Thymus (tissue), 11 donors: ENCODE measurements at regions not wholly inside any gene's neighbourhood (a gene's known extent, or its start where the extent isn't known, plus 50 kb on each side); places are given as distances from the start of the nearest gene placed in this dataset.

Experiments
- DNase-seq, 9 donors: peaks; one replicate each; pipeline ENCODE4 v3.0.0-alpha.2; 2013; ENCODE audit warnings: low spot score in 9 of 9, low read depth in 6 of 9, missing footprints in 1 of 9
- H3K27ac ChIP-seq, 2 donors: one replicate each; pipeline ENCODE4 v1.5.1; 2013; ENCODE audit warnings: control low read depth in 1 of 2, low read depth in 1 of 2, low read length in 1 of 2, mild to moderate bottlenecking in 1 of 2, moderate library complexity in 1 of 2
- H3K27me3 ChIP-seq, 2 donors: one replicate each; pipeline ENCODE4 v1.5.1; 2013; ENCODE audit warnings: low read length in 1 of 2; ENCODE audit not compliant: control insufficient read depth in 2 of 2, insufficient read depth in 1 of 2
- H3K36me3 ChIP-seq, 2 donors: one replicate each; pipeline ENCODE4 v1.5.1; 2013; ENCODE audit warnings: low read length in 1 of 2, mild to moderate bottlenecking in 1 of 2, moderate library complexity in 1 of 2; ENCODE audit not compliant: control insufficient read depth in 2 of 2, insufficient read depth in 2 of 2
- H3K4me1 ChIP-seq, 2 donors: one replicate each; pipeline ENCODE4 v1.5.1; 2013; ENCODE audit warnings: low read length in 2 of 2; ENCODE audit not compliant: control insufficient read depth in 2 of 2, insufficient read depth in 2 of 2
- H3K4me3 ChIP-seq, 2 donors: one replicate each; pipeline ENCODE4 v1.5.1; 2013; ENCODE audit warnings: low read length in 2 of 2, control low read depth in 1 of 2, mild to moderate bottlenecking in 1 of 2
- H3K9me3 ChIP-seq, 2 donors: one replicate each; pipeline ENCODE4 v1.5.1; 2013; ENCODE audit warnings: low read length in 1 of 2, mild to moderate bottlenecking in 1 of 2; ENCODE audit not compliant: control insufficient read depth in 2 of 2, insufficient read depth in 1 of 2
- WGBS: extraction: QIAGEN DNeasy Blood & Tissue Kit; methylation state at CpG from one replicate; pipeline ENCODE4 v1.1.7; 2013; 5-methylcytosine and 5-hydroxymethylcytosine counted together
- donor health status: healthy.

DNA sequence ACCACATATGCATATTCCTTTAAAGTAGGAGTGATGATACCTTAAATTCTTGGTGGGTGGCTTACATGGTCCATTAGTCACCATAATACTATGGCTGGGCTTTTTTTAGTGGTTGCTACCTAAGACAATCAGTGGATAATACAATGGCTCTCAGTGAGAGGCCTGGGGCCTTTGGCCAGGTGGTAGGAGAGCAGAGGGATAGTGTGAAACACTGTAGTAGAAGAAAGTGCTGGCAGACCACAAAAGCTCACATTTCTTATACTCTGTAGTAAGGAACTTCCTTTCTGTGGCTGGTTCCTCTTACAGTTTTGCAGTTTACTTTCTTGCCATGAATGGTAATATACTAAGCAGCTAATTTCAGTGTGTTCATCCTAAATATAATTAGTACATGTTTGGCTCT is 583.5 kb downstream of the XIRP2 start:
- no peaks in the 10 kb centered on the region for H3K27me3 ChIP-seq
- no peaks in the 10 kb centered on the region for H3K36me3 ChIP-seq
- H3K27ac ChIP-seq, result no peak overlapping the region
- H3K9me3 ChIP-seq, result no peaks in the 10 kb centered on the region
- H3K4me1 ChIP-seq, result no peaks in the 10 kb centered on the region
- no peak for DNase-seq
- no peak overlapping the region for H3K4me3 ChIP-seq

DNA sequence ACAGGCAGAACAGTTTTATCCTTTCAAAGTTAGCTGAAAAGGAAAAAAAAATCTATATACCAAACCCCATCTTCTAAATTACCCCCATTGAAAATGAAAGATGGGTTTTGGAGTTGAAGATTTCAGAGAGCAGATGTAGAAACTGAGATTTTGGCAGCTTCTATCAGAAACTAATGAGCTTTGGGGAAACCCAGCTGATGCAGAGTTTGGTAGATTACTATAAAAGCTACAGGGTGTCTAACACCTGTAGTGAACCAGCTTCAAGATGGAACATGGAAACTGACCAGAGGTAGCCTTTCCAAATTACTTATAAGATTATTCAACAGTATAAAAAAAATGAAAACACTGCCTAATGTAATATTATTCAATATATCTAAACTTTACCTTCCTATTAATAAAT is 583.1 kb downstream of the XIRP2 start:
- Histone ChIP-seq H3K9me3 (no peaks in the 10 kb centered on the region), H3K36me3 (no peaks in the 10 kb centered on the region), H3K4me1 (no peaks in the 10 kb centered on the region), H3K4me3 (no peak overlapping the region), H3K27me3 (no peaks in the 10 kb centered on the region), H3K27ac (no peak overlapping the region)
- DNase-seq, result no peak

DNA sequence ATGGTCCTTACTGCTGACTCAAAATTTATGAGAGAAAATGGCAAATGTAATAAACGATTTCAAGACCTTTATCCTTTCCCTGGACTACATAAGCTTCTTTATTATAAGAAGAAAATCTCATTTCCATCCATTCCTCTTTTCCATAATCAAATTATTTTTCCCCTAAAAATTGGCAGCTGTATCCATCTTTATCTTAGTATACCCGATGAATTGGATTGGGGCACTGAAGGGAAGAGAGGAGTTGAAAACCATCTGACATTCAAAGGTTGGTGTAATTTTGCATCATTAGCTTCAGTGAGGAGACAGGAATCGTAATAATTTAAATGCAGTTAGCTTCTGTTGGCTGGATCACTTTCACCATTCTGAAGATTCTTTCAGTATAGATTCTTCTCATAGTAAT is 574.1 kb downstream of the XIRP2 start:
- Histone ChIP-seq H3K27ac (no peak overlapping the region), H3K4me3 (no peak overlapping the region), H3K4me1 (no peaks in the 10 kb centered on the region), H3K27me3 (no peaks in the 10 kb centered on the region), H3K36me3 (no peaks in the 10 kb centered on the region), H3K9me3 (no peaks in the 10 kb centered on the region)
- no peak for DNase-seq
- WGBS, result 95% methylated on average over 3 of the region's 3 CpGs

DNA sequence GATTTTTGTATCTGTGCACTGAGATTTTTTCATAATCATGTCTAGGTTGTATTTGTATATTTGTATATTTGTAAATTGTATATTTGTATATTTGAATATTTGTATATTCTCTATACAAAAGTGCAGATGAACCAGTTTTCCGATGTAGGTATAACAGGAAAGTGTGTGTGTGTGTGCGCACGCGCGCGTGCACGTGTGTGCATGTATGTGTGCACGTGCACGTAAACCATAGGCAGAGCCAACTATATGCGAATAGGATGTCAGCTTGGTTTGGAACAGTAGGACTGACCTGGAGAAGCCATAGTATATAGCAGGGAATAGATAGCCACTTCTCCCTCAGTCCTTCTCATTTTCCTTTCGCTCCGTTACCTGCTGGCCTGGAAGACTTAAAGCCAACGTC is 565.8 kb downstream of the XIRP2 start:
- peaks cover 0 to 7% of the 10 kb centered on the region in 2 donors for H3K9me3 ChIP-seq
- WGBS, result 98% methylated on average over 13 of the region's 13 CpGs
- no peaks in the 10 kb centered on the region for H3K4me1 ChIP-seq
- H3K4me3 ChIP-seq, result no peak overlapping the region
- H3K36me3 ChIP-seq, result no peaks in the 10 kb centered on the region
- H3K27ac ChIP-seq, result no peak overlapping the region
- DNase-seq, result no peak
- H3K27me3 ChIP-seq, result no peaks in the 10 kb centered on the region

DNA sequence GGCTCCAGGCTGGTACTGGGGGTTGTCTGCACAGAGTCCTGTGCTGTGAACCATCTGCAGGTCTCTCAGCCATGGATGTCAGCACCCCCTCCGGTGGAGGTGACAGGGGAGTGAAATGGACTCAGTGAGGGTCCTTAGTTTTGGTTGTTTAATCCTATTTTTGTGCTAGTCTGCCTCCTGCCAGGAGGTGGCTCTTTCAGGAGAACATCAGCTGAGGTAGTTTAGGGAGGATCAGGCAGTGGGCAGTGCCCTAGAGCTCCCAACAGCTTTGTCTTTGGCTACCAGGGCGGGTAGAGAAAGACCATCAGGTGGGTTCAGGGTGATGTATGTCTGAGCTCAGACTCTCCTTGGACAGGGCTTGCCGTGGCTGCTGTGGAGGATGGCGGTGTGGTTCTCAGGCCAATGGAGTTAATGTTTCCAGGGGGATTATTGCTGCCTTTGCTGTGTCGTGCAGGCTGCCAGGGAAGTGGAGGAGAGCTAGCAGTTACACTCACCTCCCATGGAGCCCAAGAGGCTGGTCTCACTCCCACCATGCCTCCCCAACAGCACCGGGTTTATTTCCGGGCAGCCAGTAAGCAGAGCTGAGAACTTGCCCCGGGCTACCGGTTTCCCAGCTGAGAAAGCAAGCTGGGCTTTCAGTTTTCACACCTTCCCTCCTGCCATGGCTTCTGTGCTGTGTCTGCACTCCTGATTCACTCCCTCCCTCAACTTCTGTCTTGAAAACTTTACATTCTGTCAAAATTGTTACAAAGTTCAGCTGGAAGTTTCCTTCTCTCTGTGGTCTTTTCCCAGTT is 563.4 kb downstream of the XIRP2 start:
- Histone ChIP-seq H3K4me1 (no peaks in the 10 kb centered on the region), H3K36me3 (no peaks in the 10 kb centered on the region), H3K4me3 (no peak overlapping the region), H3K9me3 (peaks cover 0 to 13% of the 10 kb centered on the region in 2 donors), H3K27ac (no peak overlapping the region), H3K27me3 (no peaks in the 10 kb centered on the region)
- WGBS, result 90% methylated on average over 9 of the region's 9 CpGs
- DNase-seq, result no peak

DNA sequence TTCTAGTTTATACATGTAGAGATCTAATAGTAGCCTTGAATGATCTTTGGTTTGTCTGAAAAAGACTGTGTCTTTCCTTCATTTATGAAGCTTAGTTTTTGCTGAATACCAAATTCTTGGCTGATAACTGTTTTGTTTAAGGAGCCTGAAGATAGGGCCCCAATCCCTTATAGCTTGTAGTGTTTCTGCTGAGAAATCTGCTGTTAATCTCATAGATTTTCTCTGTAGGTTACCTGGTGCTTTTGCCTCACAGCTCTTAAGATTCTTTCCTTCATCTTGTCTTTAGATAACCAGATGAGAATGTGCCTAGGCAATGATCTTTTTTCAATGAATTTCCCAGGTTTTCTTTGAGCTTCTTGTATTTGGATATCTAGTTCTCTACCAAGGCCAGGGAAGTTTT is 562.1 kb downstream of the XIRP2 start:
- no peak for DNase-seq
- no peaks in the 10 kb centered on the region for H3K4me1 ChIP-seq
- no peak overlapping the region for H3K4me3 ChIP-seq
- H3K9me3 ChIP-seq, result peaks cover 0 to 13% of the 10 kb centered on the region in 2 donors
- no peak overlapping the region for H3K27ac ChIP-seq
- H3K27me3 ChIP-seq, result no peaks in the 10 kb centered on the region
- no peaks in the 10 kb centered on the region for H3K36me3 ChIP-seq

DNA sequence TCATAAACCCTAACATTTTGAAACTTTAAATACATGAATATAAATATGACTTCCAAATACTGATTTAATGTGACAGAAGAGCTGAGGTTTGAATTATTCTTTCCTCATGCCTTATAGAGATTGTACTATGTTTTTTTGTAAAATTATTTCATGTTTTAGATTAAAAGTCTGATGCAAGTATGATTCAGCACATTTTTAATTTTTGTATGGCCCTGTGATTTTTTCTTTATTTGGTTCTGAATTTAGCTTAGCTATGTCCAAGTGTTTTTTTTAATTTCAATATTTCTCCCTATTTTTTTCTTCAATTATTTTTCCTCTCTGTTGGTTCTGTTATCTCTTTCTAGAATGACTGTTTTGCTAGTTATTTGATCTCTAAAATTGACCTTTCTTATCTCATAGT is 552.1 kb downstream of the XIRP2 start:
- no peaks in the 10 kb centered on the region for H3K4me1 ChIP-seq
- no peaks in the 10 kb centered on the region for H3K36me3 ChIP-seq
- no peak overlapping the region for H3K27ac ChIP-seq
- no peaks in the 10 kb centered on the region for H3K27me3 ChIP-seq
- H3K4me3 ChIP-seq, result no peak overlapping the region
- DNase-seq, result no peak
- no peaks in the 10 kb centered on the region for H3K9me3 ChIP-seq

DNA sequence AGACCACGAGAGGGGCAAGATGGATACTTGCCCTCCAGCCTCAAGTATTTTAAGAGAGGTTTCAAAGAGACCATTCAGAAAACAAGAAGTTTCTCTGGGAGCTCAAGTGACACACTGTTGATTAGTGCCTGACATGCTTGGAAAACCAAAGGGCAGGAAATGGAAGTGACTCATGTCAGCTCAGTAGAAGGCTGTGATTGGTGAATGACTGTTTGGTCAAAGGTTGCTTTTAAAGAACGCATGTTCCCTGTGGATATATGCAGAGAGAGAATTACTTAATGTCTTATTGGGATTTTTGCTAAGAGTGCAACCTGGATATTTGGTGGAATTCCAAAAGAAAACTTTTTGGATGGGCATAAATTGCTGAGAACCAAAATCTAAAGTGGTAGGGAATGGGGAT is 549.9 kb downstream of the XIRP2 start:
- Histone ChIP-seq H3K36me3 (no peaks in the 10 kb centered on the region), H3K4me1 (no peaks in the 10 kb centered on the region), H3K4me3 (no peak overlapping the region), H3K9me3 (no peaks in the 10 kb centered on the region), H3K27me3 (no peaks in the 10 kb centered on the region), H3K27ac (no peak overlapping the region)
- no peak for DNase-seq
- WGBS, result 91% methylated on average over 2 of the region's 2 CpGs

DNA sequence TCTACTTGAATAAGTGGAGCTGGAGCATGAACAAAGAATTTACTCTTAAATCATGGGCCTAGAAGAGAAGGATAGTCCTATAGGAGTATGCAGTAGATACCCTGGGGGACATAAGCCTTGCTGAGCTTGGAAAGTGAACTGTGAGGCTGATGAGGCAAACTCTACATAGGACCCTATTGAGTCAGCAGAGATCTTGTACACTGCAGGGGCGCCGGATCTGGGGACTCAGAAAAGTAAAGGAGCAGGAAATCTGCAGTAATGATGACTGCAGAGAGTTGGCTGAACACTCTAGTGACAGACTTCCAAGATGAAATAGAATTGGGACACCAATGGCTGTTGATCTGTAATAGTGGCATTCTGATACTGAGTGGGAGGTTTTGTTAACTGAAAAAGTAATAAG is 543.7 kb downstream of the XIRP2 start:
- Histone ChIP-seq H3K27me3 (no peaks in the 10 kb centered on the region), H3K36me3 (no peaks in the 10 kb centered on the region), H3K9me3 (no peaks in the 10 kb centered on the region), H3K4me3 (no peak overlapping the region), H3K27ac (no peak overlapping the region), H3K4me1 (no peaks in the 10 kb centered on the region)
- no peak for DNase-seq
- 94% methylated on average over 2 of the region's 2 CpGs for WGBS

DNA sequence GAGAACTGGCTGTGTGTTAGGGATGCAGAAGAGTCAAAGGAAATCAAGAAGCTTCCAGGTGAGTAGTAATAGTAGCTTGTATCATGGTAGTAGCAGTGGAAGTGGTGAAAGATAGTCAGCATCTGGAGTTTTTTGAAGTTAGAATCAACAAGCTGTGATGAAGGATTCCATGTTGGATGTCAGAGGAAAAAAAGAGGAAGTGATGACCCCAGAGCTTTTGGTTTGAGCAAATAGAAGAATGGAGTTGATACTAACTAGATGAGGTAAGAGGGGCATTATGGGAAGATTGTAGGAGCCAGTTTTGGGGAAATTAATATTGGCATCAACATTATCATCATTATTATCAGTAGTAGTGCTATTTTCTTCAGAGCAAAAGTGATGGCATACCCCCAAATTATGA is 542.2 kb downstream of the XIRP2 start:
- Histone ChIP-seq H3K27ac (no peak overlapping the region), H3K27me3 (no peaks in the 10 kb centered on the region), H3K4me1 (no peaks in the 10 kb centered on the region), H3K4me3 (no peak overlapping the region), H3K9me3 (no peaks in the 10 kb centered on the region), H3K36me3 (no peaks in the 10 kb centered on the region)
- DNase-seq, result no peak
